GM12892 (cell line): ENCODE measurements at regions not wholly inside any gene's neighbourhood (a gene's known extent, or its start where the extent isn't known, plus 50 kb on each side); places are given as distances from the start of the nearest gene placed in this dataset.

Experiments
- POLR2A ChIP-seq: IDR thresholded peaks from 2 replicates; pipeline ENCODE4 v1.6.1; 2011; ENCODE audit warnings: low read depth, low read length, control low read depth
- TAF1 ChIP-seq: IDR thresholded peaks from 2 replicates; pipeline ENCODE4 v1.6.1; 2011; ENCODE audit warnings: low read depth, mild to moderate bottlenecking, control low read depth, low read length, borderline replicate concordance

- no peak for TF ChIP-seq POLR2A
- no peak for TF ChIP-seq TAF1
These were observed 1291.5 kb downstream of the TYW1 start for GRCh38 chr7:68288144-68288593.
